K562 (cell line): ENCODE measurements at regions not wholly inside any gene's neighbourhood (a gene's known extent, or its start where the extent isn't known, plus 50 kb on each side); places are given as distances from the start of the nearest gene placed in this dataset.

Experiments used
- FOXP4 ChIP-seq: sonication (generic); formaldehyde crosslinking; IDR thresholded peaks from 2 replicates; pipeline ENCODE4 v1.8.0; 2022; ENCODE audit warnings: mild to moderate bottlenecking, missing genetic modification reagents, borderline replicate concordance
- HES1 ChIP-seq: fragments of 450-650 bp; IDR thresholded peaks from 2 replicates; pipeline ENCODE4 v1.6.1; 2016; ENCODE audit warnings: low read depth, mild to moderate bottlenecking, moderate library complexity
- PHF20 ChIP-seq: fragments of 450-650 bp; IDR thresholded peaks from 2 replicates; pipeline ENCODE4 v1.6.1; 2018; ENCODE audit not compliant: partially characterized antibody
- SFPQ ChIP-seq: fragments of 200-400 bp; formaldehyde crosslinking; IDR thresholded peaks from 2 replicates; pipeline ENCODE4 v1.6.1; 2017; ENCODE audit warnings: mild to moderate bottlenecking, low read depth, low read length, moderate library complexity
- SMARCE1 ChIP-seq: fragments of 450-650 bp; IDR thresholded peaks from 2 replicates; pipeline ENCODE4 v1.7.1; 2016; ENCODE audit warnings: mild to moderate bottlenecking
- TRIM24 ChIP-seq, 2 experiments: fragments of 450-650 bp; IDR thresholded peaks; 2 replicates each; pipeline ENCODE4 v1.6.1; 2016
- ZNF124 ChIP-seq: sonication (generic); formaldehyde crosslinking; IDR thresholded peaks from 2 replicates; pipeline ENCODE4 v1.8.1; 2022; ENCODE audit warnings: missing genetic modification reagents
- ZNF165 ChIP-seq: fragments of 250-450 bp; sonication (Bioruptor Pico); IDR thresholded peaks from 2 replicates; pipeline ENCODE4 v1.4.0; 2020; ENCODE audit warnings: borderline replicate concordance
- ZNF263 ChIP-seq: sonication (generic); formaldehyde crosslinking; IDR thresholded peaks from 2 replicates; pipeline ENCODE4 v1.8.0; 2022; ENCODE audit warnings: mild to moderate bottlenecking, missing genetic modification reagents, borderline replicate concordance
- ZNF561 ChIP-seq: fragments of 450-650 bp; formaldehyde crosslinking; conservative IDR thresholded peaks from 2 replicates; pipeline ENCODE4 v1.4.0; 2020; ENCODE audit warnings: mild to moderate bottlenecking, moderate library complexity
- TF ChIP-seq, protein P1 (sequence below): fragments of 450-650 bp; IDR thresholded peaks from 2 replicates; pipeline ENCODE4 v1.6.1; 2016; ENCODE audit warnings: mild to moderate bottlenecking, moderate library complexity
- TF ChIP-seq, protein P2 (sequence below): fragments of 450-650 bp; formaldehyde crosslinking; IDR thresholded peaks from 2 replicates; pipeline ENCODE4 v1.4.0; 2020; ENCODE audit warnings: mild to moderate bottlenecking

- TF ChIP-seq, protein P1, sequence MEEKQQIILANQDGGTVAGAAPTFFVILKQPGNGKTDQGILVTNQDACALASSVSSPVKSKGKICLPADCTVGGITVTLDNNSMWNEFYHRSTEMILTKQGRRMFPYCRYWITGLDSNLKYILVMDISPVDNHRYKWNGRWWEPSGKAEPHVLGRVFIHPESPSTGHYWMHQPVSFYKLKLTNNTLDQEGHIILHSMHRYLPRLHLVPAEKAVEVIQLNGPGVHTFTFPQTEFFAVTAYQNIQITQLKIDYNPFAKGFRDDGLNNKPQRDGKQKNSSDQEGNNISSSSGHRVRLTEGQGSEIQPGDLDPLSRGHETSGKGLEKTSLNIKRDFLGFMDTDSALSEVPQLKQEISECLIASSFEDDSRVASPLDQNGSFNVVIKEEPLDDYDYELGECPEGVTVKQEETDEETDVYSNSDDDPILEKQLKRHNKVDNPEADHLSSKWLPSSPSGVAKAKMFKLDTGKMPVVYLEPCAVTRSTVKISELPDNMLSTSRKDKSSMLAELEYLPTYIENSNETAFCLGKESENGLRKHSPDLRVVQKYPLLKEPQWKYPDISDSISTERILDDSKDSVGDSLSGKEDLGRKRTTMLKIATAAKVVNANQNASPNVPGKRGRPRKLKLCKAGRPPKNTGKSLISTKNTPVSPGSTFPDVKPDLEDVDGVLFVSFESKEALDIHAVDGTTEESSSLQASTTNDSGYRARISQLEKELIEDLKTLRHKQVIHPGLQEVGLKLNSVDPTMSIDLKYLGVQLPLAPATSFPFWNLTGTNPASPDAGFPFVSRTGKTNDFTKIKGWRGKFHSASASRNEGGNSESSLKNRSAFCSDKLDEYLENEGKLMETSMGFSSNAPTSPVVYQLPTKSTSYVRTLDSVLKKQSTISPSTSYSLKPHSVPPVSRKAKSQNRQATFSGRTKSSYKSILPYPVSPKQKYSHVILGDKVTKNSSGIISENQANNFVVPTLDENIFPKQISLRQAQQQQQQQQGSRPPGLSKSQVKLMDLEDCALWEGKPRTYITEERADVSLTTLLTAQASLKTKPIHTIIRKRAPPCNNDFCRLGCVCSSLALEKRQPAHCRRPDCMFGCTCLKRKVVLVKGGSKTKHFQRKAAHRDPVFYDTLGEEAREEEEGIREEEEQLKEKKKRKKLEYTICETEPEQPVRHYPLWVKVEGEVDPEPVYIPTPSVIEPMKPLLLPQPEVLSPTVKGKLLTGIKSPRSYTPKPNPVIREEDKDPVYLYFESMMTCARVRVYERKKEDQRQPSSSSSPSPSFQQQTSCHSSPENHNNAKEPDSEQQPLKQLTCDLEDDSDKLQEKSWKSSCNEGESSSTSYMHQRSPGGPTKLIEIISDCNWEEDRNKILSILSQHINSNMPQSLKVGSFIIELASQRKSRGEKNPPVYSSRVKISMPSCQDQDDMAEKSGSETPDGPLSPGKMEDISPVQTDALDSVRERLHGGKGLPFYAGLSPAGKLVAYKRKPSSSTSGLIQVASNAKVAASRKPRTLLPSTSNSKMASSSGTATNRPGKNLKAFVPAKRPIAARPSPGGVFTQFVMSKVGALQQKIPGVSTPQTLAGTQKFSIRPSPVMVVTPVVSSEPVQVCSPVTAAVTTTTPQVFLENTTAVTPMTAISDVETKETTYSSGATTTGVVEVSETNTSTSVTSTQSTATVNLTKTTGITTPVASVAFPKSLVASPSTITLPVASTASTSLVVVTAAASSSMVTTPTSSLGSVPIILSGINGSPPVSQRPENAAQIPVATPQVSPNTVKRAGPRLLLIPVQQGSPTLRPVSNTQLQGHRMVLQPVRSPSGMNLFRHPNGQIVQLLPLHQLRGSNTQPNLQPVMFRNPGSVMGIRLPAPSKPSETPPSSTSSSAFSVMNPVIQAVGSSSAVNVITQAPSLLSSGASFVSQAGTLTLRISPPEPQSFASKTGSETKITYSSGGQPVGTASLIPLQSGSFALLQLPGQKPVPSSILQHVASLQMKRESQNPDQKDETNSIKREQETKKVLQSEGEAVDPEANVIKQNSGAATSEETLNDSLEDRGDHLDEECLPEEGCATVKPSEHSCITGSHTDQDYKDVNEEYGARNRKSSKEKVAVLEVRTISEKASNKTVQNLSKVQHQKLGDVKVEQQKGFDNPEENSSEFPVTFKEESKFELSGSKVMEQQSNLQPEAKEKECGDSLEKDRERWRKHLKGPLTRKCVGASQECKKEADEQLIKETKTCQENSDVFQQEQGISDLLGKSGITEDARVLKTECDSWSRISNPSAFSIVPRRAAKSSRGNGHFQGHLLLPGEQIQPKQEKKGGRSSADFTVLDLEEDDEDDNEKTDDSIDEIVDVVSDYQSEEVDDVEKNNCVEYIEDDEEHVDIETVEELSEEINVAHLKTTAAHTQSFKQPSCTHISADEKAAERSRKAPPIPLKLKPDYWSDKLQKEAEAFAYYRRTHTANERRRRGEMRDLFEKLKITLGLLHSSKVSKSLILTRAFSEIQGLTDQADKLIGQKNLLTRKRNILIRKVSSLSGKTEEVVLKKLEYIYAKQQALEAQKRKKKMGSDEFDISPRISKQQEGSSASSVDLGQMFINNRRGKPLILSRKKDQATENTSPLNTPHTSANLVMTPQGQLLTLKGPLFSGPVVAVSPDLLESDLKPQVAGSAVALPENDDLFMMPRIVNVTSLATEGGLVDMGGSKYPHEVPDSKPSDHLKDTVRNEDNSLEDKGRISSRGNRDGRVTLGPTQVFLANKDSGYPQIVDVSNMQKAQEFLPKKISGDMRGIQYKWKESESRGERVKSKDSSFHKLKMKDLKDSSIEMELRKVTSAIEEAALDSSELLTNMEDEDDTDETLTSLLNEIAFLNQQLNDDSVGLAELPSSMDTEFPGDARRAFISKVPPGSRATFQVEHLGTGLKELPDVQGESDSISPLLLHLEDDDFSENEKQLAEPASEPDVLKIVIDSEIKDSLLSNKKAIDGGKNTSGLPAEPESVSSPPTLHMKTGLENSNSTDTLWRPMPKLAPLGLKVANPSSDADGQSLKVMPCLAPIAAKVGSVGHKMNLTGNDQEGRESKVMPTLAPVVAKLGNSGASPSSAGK, result no peak
- no peak for TF ChIP-seq ZNF165 (CRISPR knock-in tag)
- TF ChIP-seq ZNF561 (CRISPR knock-in tag), result no peak
- TF ChIP-seq SMARCE1, result no peak
- no peak for TF ChIP-seq FOXP4 (CRISPR knock-in tag)
- no peak for TF ChIP-seq SFPQ
- TF ChIP-seq, protein P2, sequence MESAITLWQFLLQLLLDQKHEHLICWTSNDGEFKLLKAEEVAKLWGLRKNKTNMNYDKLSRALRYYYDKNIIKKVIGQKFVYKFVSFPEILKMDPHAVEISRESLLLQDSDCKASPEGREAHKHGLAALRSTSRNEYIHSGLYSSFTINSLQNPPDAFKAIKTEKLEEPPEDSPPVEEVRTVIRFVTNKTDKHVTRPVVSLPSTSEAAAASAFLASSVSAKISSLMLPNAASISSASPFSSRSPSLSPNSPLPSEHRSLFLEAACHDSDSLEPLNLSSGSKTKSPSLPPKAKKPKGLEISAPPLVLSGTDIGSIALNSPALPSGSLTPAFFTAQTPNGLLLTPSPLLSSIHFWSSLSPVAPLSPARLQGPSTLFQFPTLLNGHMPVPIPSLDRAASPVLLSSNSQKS (CRISPR knock-in tag), result no peak
- TF ChIP-seq ZNF263 (CRISPR knock-in tag), result no peak
- TF ChIP-seq ZNF124, result no peak
- TF ChIP-seq TRIM24 (IDR thresholded peaks at IDR 0.05), result no peak
- TF ChIP-seq PHF20, result no peak
- no peak for TF ChIP-seq HES1
Measured at GRCh38 chr13:87393358-87393757, 277.8 kb upstream of the SLITRK5 start (continued).
